Mucosa of descending colon (tissue), 3 donors: ENCODE measurements at regions not wholly inside any gene's neighbourhood (a gene's known extent, or its start where the extent isn't known, plus 50 kb on each side); places are given as distances from the start of the nearest gene placed in this dataset.

Experiments
- ATAC-seq: fragments of 200-7000 bp; cut with Tn5 transposase; one replicate; pipeline ENCODE4 v1.9.1; 2020; ENCODE audit warnings: mild to moderate bottlenecking, moderate library complexity
- DNase-seq, 3 donors: peaks; one replicate each; pipeline ENCODE4 v3.0.0-alpha.2; 2020
- H3K36me3 ChIP-seq: fragments of 200-600 bp; one replicate; pipeline ENCODE4 v1.8.0; 2021; ENCODE audit warnings: low read depth, mild to moderate bottlenecking
- H3K4me1 ChIP-seq: fragments of 200-600 bp; one replicate; pipeline ENCODE4 v1.8.0; 2021; ENCODE audit warnings: low read depth, mild to moderate bottlenecking
- H3K4me3 ChIP-seq: fragments of 200-600 bp; one replicate; pipeline ENCODE4 v1.8.0; 2021; ENCODE audit warnings: mild to moderate bottlenecking
- H3K9me3 ChIP-seq: fragments of 200-600 bp; one replicate; pipeline ENCODE4 v1.8.0; 2021; ENCODE audit warnings: mild to moderate bottlenecking
- intact Hi-C, 2 donors: fragments of 100-400 bp; cut with DNase I in 1 of 2; cut with micrococcal nuclease in 1 of 2; formaldehyde crosslinking; loops; one replicate each; pipeline versions ENCODE4 v1.11.0 to v1.11.1; 2022; cut with DNase I, micrococcal nuclease
- TF ChIP-seq, protein P1 (sequence below): fragments of 200-600 bp; IDR thresholded peaks from one replicate; pipeline ENCODE4 v1.8.0; 2022; ENCODE audit warnings: antibody characterized with exemption, mild to moderate bottlenecking
- donor health status: DM: no; HTN: no; CAD: no; lungs with moderate emphysema.
- donor health status: DM: no; HTN: no; CAD: no.
- donor health status: DM: no; HTN: yes; CAD: no.

DNA sequence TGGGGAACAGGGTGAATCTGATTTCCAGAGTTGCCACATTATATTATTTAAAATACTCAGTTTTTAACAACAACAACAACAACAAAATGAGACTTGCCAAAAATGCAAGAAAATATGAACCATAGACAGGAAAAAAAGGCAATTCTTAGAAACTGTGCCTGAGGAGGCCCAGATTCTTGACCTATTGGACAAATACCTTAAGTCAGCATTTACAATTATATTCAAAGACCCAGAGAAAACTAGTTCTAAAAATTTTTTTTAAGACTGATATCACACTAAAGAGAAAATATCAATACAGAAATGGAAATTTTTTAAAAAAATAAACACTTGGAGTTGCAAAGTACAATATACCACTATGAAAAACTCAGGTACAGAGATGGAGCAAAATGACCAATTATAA lies 152.8 kb upstream of the LYPLAL1 start:
- no peak for DNase-seq
- TF ChIP-seq, protein P1, sequence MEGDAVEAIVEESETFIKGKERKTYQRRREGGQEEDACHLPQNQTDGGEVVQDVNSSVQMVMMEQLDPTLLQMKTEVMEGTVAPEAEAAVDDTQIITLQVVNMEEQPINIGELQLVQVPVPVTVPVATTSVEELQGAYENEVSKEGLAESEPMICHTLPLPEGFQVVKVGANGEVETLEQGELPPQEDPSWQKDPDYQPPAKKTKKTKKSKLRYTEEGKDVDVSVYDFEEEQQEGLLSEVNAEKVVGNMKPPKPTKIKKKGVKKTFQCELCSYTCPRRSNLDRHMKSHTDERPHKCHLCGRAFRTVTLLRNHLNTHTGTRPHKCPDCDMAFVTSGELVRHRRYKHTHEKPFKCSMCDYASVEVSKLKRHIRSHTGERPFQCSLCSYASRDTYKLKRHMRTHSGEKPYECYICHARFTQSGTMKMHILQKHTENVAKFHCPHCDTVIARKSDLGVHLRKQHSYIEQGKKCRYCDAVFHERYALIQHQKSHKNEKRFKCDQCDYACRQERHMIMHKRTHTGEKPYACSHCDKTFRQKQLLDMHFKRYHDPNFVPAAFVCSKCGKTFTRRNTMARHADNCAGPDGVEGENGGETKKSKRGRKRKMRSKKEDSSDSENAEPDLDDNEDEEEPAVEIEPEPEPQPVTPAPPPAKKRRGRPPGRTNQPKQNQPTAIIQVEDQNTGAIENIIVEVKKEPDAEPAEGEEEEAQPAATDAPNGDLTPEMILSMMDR: no peak
- intact Hi-C loops: no loop called here
- no peaks in the 10 kb centered on the region for H3K4me1 ChIP-seq
- no peak overlapping the region for H3K4me3 ChIP-seq
- H3K36me3 ChIP-seq: no peaks in the 10 kb centered on the region
- H3K9me3 ChIP-seq: no peaks in the 10 kb centered on the region
- no peak for ATAC-seq

DNA sequence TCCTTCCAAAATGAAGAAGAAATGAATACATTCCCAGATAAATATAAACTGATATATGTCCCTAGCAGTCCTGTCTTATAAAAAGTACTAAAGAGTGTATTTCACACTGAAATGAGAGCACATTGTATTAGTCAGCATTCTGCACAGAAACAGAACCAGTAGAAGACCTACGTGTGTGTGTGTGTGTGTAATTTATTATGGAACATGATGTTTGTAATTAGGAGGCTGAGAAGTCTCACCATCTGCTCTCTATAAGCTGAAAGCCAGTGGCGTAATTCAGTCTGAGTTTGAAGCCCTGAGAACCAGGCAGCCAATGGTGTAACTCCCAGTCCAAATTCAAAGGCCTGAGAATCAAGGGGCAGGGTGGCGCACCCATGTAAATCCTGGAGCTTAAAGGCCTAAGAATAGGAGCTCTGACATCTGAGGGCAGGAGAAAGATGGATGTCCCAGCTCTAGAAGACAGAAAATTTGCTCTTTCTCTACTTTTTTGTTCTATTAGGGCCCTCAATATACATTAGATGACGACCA lies 146.5 kb upstream of the LYPLAL1 start:
- no peak overlapping the region for H3K4me3 ChIP-seq
- intact Hi-C loops: no loop called here
- ATAC-seq (no peak), DNase-seq (no peak)
- no peaks in the 10 kb centered on the region for H3K36me3 ChIP-seq
- no peaks in the 10 kb centered on the region for H3K4me1 ChIP-seq
- no peaks in the 10 kb centered on the region for H3K9me3 ChIP-seq
- TF ChIP-seq, protein P1: no peak

DNA sequence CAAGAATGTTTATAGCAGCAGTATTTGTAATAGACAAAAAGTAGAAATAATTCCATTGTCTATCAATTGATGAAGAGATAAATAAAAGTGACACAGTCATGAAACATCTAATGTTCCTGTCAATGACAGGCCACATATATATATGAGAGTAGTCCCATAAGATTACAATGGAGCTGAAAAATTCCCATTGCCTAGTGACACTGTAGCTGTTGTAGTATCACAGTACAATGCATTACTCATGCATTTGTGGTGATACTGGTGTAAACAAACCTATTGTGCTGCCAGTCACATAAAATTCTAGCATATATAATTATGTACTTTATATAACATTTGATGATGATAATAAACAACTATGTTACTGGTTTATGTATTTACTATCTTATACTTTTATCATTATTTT lies 141.9 kb upstream of the LYPLAL1 start:
- ATAC-seq (no peak), DNase-seq (no peak)
- TF ChIP-seq, protein P1: no peak
- Histone ChIP-seq H3K9me3 (no peaks in the 10 kb centered on the region), H3K36me3 (no peaks in the 10 kb centered on the region), H3K4me3 (no peak overlapping the region), H3K4me1 (no peaks in the 10 kb centered on the region)
- intact Hi-C loops: no loop called here

DNA sequence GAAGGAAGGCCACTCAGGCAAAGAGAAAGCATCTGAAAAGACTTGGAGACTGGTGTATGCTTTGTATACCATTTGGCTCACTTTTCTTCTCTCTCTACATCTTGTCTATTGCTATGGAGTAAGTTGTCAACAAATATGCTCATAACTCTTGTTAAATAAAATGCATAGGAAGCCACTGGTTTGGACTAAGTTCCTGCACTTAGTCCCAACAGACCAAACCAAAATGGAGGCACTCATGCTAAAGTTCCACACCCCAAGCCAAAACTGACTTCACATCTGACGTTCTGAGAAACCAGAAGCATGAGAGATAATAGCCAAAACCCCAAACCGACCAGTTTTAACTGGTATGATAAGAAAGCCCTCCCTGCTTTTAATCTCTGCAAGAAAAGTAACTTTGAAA lies 135.3 kb upstream of the LYPLAL1 start:
- ATAC-seq (no peak), DNase-seq (no peak)
- intact Hi-C loops: no loop called here
- Histone ChIP-seq H3K36me3 (no peaks in the 10 kb centered on the region), H3K4me1 (no peaks in the 10 kb centered on the region), H3K4me3 (no peak overlapping the region), H3K9me3 (no peaks in the 10 kb centered on the region)
- TF ChIP-seq, protein P1: no peak

DNA sequence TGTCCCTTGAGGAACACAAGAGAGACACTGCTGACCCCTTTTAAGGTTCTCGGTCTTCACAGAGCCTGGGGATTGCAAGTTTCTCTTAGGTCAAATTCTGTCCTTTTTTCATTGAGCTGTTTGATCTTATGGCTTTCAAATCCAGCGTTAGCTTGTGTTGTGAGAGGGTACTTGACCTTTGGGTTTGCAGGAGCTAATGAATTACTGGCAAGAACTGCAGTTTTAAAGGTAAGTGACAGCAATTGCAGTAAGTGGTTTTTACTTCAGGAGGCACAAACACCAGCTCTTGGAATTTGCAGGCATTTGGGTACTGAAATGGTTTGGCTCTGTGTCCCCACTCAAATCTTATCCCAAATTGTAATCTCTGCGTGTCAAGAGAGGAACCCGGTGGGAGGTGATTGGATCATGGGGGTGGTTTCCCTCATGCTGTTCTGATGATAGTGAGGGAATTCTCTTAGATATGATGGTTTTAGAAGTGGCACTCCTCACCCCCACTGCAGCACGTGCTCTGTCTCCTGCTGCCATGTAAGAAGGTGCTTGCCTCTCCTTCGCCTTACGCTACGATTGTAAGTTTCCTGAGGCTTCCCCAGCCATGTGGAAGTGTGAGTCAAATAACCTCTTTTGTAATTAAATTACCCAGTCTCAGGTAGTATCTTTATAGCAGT lies 134.5 kb upstream of the LYPLAL1 start:
- no peak for DNase-seq
- TF ChIP-seq, protein P1: no peak

More for the DNA sequence above, 134.5 kb upstream of the LYPLAL1 start:
- Histone ChIP-seq H3K4me3 (no peak overlapping the region), H3K4me1 (no peaks in the 10 kb centered on the region), H3K36me3 (no peaks in the 10 kb centered on the region), H3K9me3 (no peaks in the 10 kb centered on the region)
- ATAC-seq: no peak
- intact Hi-C loops: no loop called here
